ENCODE measurements at regions not wholly inside any gene's neighbourhood (a gene's known extent, or its start where the extent isn't known, plus 50 kb on each side); places are given as distances from the start of the nearest gene placed in this dataset.
"Not testable (repeated sequence)": the region's sequence is repeated elsewhere in the genome, so short reads cannot be mapped to it uniquely, and the experiment has no call there.

- no peak for DNase-seq (ENCODE audit: low read depth)
These were observed 327.1 kb upstream of the VCX start for GRCh38 chrX:7515681-7516413.

GRCh38 chrX:7514871-7515599 lies 327.9 kb upstream of the VCX start:
- DNase-seq (ENCODE audit: low read depth) = no peak

- no peak for DNase-seq (ENCODE audit: low read depth)
These were observed 330.1 kb upstream of the VCX start for GRCh38 chrX:7512845-7513244.

GRCh38 chrX:7503251-7503650 lies 339.7 kb upstream of the VCX start:
- DNase-seq (ENCODE audit: low read depth) = no peak

GRCh38 chrX:7500386-7500785 lies 342.6 kb upstream of the VCX start:
- no peak for DNase-seq (ENCODE audit: low read depth)

- no peak for DNase-seq (ENCODE audit: low read depth)
These were observed 338.6 kb upstream of the PUDP start for GRCh38 chrX:7486505-7486904.

- DNase-seq (ENCODE audit: low read depth) = no peak
These were observed 337.1 kb upstream of the PUDP start for GRCh38 chrX:7485061-7485460.

- no peak for DNase-seq (ENCODE audit: low read depth)
These were observed 332.8 kb upstream of the PUDP start for GRCh38 chrX:7480721-7481120.

- no peak for DNase-seq (ENCODE audit: low read depth)
These were observed 314.2 kb upstream of the PUDP start for GRCh38 chrX:7462110-7462509.

- not testable (repeated sequence) for DNase-seq (ENCODE audit: low read depth)
These were observed 313.1 kb upstream of the PUDP start for GRCh38 chrX:7461051-7461450.

- DNase-seq (ENCODE audit: low read depth) = no peak
These were observed 300.0 kb upstream of the PUDP start for GRCh38 chrX:7447801-7448499.

GRCh38 chrX:7446815-7447214 lies 298.9 kb upstream of the PUDP start:
- no peak for DNase-seq (ENCODE audit: low read depth)

- DNase-seq (ENCODE audit: low read depth) = no peak
These were observed 297.0 kb upstream of the PUDP start for GRCh38 chrX:7444967-7445366.

- DNase-seq (ENCODE audit: low read depth) = no peak
These were observed 293.6 kb upstream of the PUDP start for GRCh38 chrX:7441586-7441985.

GRCh38 chrX:7435822-7436221 lies 287.9 kb upstream of the PUDP start:
- peak; percentile 2 for DNase-seq (ENCODE audit: low read depth)

GRCh38 chrX:7432901-7433300 lies 284.9 kb upstream of the PUDP start:
- no peak for DNase-seq (ENCODE audit: low read depth)

GRCh38 chrX:7420717-7421116 lies 272.8 kb upstream of the PUDP start:
- no peak for DNase-seq (ENCODE audit: low read depth)

GRCh38 chrX:7414753-7415152 lies 266.8 kb upstream of the PUDP start:
- no peak for DNase-seq (ENCODE audit: low read depth)

- no peak for DNase-seq (ENCODE audit: low read depth)
These were observed 264.9 kb upstream of the PUDP start for GRCh38 chrX:7412840-7413239.

- no peak for DNase-seq (ENCODE audit: low read depth)
These were observed 261.9 kb upstream of the PUDP start for GRCh38 chrX:7409866-7410265.

GRCh38 chrX:7399373-7399772 lies 251.4 kb upstream of the PUDP start:
- no peak for DNase-seq (ENCODE audit: low read depth)

- DNase-seq (ENCODE audit: low read depth) = no peak
These were observed 242.5 kb upstream of the PUDP start for GRCh38 chrX:7390441-7390840.

- no peak for DNase-seq (ENCODE audit: low read depth)
These were observed 241.6 kb upstream of the PUDP start for GRCh38 chrX:7389576-7389975.

Data from iris pigment epithelial cell (primary cell).